Sigmoid colon (tissue), 6 donors: ENCODE measurements at regions not wholly inside any gene's neighbourhood (a gene's known extent, or its start where the extent isn't known, plus 50 kb on each side); places are given as distances from the start of the nearest gene placed in this dataset.

Source experiments
- DNase-seq: peaks from one replicate; pipeline ENCODE4 v3.0.0-alpha.2; 2019
- H3K27ac ChIP-seq, 4 donors: fragments of 200-600 bp; sonication (generic); one replicate each; pipeline ENCODE4 v1.5.1; 2016 to 2019; ENCODE audit warnings: mild to moderate bottlenecking in 1 of 4
- H3K27me3 ChIP-seq, 3 donors: fragments of 200-600 bp; sonication (generic); one replicate each; pipeline ENCODE4 v1.5.1; 2019; ENCODE audit warnings: mild to moderate bottlenecking in 1 of 3
- H3K36me3 ChIP-seq, 4 donors: fragments of 200-600 bp; sonication (generic); one replicate each; pipeline ENCODE4 v1.5.1; 2016 to 2019
- H3K4me1 ChIP-seq, 4 donors: fragments of 200-600 bp; sonication (generic); one replicate each; pipeline ENCODE4 v1.5.1; 2017 to 2019
- H3K4me3 ChIP-seq, 4 donors: fragments of 200-600 bp; sonication (generic); one replicate each; pipeline ENCODE4 v1.5.1; 2017 to 2019; ENCODE audit warnings: mild to moderate bottlenecking in 2 of 4, moderate library complexity in 1 of 4
- H3K9me3 ChIP-seq, 4 donors: fragments of 200-600 bp in 3 of 4; sonication (generic) in 3 of 4; one replicate each; pipeline versions ENCODE4 v1.5.1 to v1.6.1; 2013 to 2019
- CTCF ChIP-seq, 4 experiments: fragments of 450-650 bp in 3 of 4; fragments of 200-600 bp in 1 of 4; IDR thresholded peaks; one replicate each; pipeline ENCODE4 v1.5.1; 2016 to 2019; ENCODE audit warnings: antibody characterized with exemption in 4 of 4, mild to moderate bottlenecking in 3 of 4, moderate library complexity in 2 of 4
- EP300 ChIP-seq, 4 donors: sonication (generic); formaldehyde crosslinking; IDR thresholded peaks; one replicate each; pipeline ENCODE4 v1.6.1; 2017; ENCODE audit warnings: antibody characterized with exemption in 4 of 4
- POLR2A ChIP-seq, 2 donors: fragments of 450-650 bp; IDR thresholded peaks; one replicate each; pipeline ENCODE4 v1.6.1; 2016; ENCODE audit warnings: antibody characterized with exemption in 2 of 2, mild to moderate bottlenecking in 2 of 2, moderate library complexity in 2 of 2
- POLR2AphosphoS5 ChIP-seq, 4 donors: sonication (generic); formaldehyde crosslinking; IDR thresholded peaks; one replicate each; pipeline ENCODE4 v1.6.1; 2017; ENCODE audit warnings: antibody characterized with exemption in 4 of 4
- WGBS, 2 donors: extraction: QIAGEN DNeasy Blood & Tissue Kit; methylation state at CpG; one replicate each; pipeline ENCODE4 v1.1.7; 2013; 5-methylcytosine and 5-hydroxymethylcytosine counted together
- intact Hi-C: fragments of 100-400 bp; cut with DNase I; formaldehyde crosslinking; loops from one replicate; pipeline ENCODE4 v1.15.1; 2023
- donor health status: healthy with polysubstance abuse.
- donor health status: healthy.

- no peak overlapping the region for H3K4me3 ChIP-seq
- WGBS, 2 donors, result 19 to 31% methylated on average over 2 of the region's 2 CpGs
- H3K4me1 ChIP-seq, result no peaks in the 10 kb centered on the region
- no peak for DNase-seq
- no peak overlapping the region for H3K27ac ChIP-seq
- TF ChIP-seq CTCF (IDR thresholded peaks at IDR 0.05), result no peak
- no peaks in the 10 kb centered on the region for H3K36me3 ChIP-seq
- no peaks in the 10 kb centered on the region for H3K9me3 ChIP-seq
- intact Hi-C loops, result loop anchor here (1.0 kb wide), 1 partner anchor 9 kb away; no protein-coding TSS in a partner anchor
- H3K27me3 ChIP-seq, result peaks cover 0 to 4% (median 0%) of the 10 kb centered on the region in 3 donors
Observed at GRCh38 chr16:54417384-54417783, 130.8 kb upstream of the IRX3 start.

GRCh38 chr16:54414671-54415070 is 128.1 kb upstream of the IRX3 start:
- Histone ChIP-seq H3K27ac (no peak overlapping the region), H3K4me3 (no peak overlapping the region), H3K36me3 (no peaks in the 10 kb centered on the region), H3K9me3 (no peaks in the 10 kb centered on the region), H3K27me3 (peaks cover 0 to 16% (median 0%) of the 10 kb centered on the region in 3 donors), H3K4me1 (no peaks in the 10 kb centered on the region)
- no peak for TF ChIP-seq POLR2AphosphoS5 (IDR thresholded peaks at IDR 0.05)
- TF ChIP-seq CTCF (IDR thresholded peaks at IDR 0.05), result no peak
- no peak for TF ChIP-seq POLR2A (IDR thresholded peaks at IDR 0.05)
- TF ChIP-seq EP300 (IDR thresholded peaks at IDR 0.05), result no peak
- WGBS, 2 donors, result 88 to 94% methylated on average over 7 of the region's 7 CpGs
- no peak for DNase-seq
- intact Hi-C loops, result no loop called here

- peaks cover 0 to 16% (median 0%) of the 10 kb centered on the region in 3 donors for H3K27me3 ChIP-seq
- H3K36me3 ChIP-seq, result no peaks in the 10 kb centered on the region
- no peak for DNase-seq
- no peak for TF ChIP-seq CTCF (IDR thresholded peaks at IDR 0.05)
- no peak for TF ChIP-seq POLR2AphosphoS5 (IDR thresholded peaks at IDR 0.05)
- no peak for TF ChIP-seq EP300 (IDR thresholded peaks at IDR 0.05)
- TF ChIP-seq POLR2A (IDR thresholded peaks at IDR 0.05), result no peak
- H3K9me3 ChIP-seq, result no peaks in the 10 kb centered on the region
- WGBS, 2 donors, result 75 to 78% methylated on average over 7 of the region's 7 CpGs
- no peak overlapping the region for H3K27ac ChIP-seq
- no peak overlapping the region for H3K4me3 ChIP-seq
- no peaks in the 10 kb centered on the region for H3K4me1 ChIP-seq
- intact Hi-C loops, result no loop called here
Observed at GRCh38 chr16:54412777-54413455, 126.3 kb upstream of the IRX3 start.

GRCh38 chr16:54412037-54412436 is 125.5 kb upstream of the IRX3 start:
- Histone ChIP-seq H3K4me3 (no peak overlapping the region), H3K9me3 (no peaks in the 10 kb centered on the region), H3K36me3 (no peaks in the 10 kb centered on the region), H3K27me3 (peaks cover 0 to 16% (median 0%) of the 10 kb centered on the region in 3 donors), H3K27ac (no peak overlapping the region), H3K4me1 (no peaks in the 10 kb centered on the region)
- DNase-seq, result no peak
- TF ChIP-seq EP300 (IDR thresholded peaks at IDR 0.05) (no peak), CTCF (IDR thresholded peaks at IDR 0.05) (no peak), POLR2A (IDR thresholded peaks at IDR 0.05) (no peak), POLR2AphosphoS5 (IDR thresholded peaks at IDR 0.05) (no peak)
- intact Hi-C loops, result no loop called here
- WGBS, 2 donors, result 10 to 31% methylated on average over 11 of the region's 11 CpGs

GRCh38 chr16:54411544-54411943 is 125.0 kb upstream of the IRX3 start:
- WGBS, 2 donors, result 11 to 58% methylated on average over 11 of the region's 11 CpGs
- TF ChIP-seq EP300 (IDR thresholded peaks at IDR 0.05), result no peak
- no peak for TF ChIP-seq POLR2AphosphoS5 (IDR thresholded peaks at IDR 0.05)
- no peak for TF ChIP-seq CTCF (IDR thresholded peaks at IDR 0.05)
- no peak for TF ChIP-seq POLR2A (IDR thresholded peaks at IDR 0.05)

More at GRCh38 chr16:54411544-54411943, 125.0 kb upstream of the IRX3 start:
- no peaks in the 10 kb centered on the region for H3K9me3 ChIP-seq
- no peaks in the 10 kb centered on the region for H3K4me1 ChIP-seq
- no peaks in the 10 kb centered on the region for H3K36me3 ChIP-seq
- intact Hi-C loops, result no loop called here
- H3K27ac ChIP-seq, result no peak overlapping the region
- peaks cover 0 to 16% (median 0%) of the 10 kb centered on the region in 3 donors for H3K27me3 ChIP-seq
- DNase-seq, result no peak
- H3K4me3 ChIP-seq, result no peak overlapping the region
